Liver (tissue), 7 donors: ENCODE measurements at regions not wholly inside any gene's neighbourhood (a gene's known extent, or its start where the extent isn't known, plus 50 kb on each side); places are given as distances from the start of the nearest gene placed in this dataset.

ENCODE experiments used
- DNase-seq: peaks from one replicate; pipeline ENCODE4 v3.0.0-alpha.2; 2017; ENCODE audit warnings: low spot score
- H3K27ac ChIP-seq, 2 donors: one replicate each; pipeline ENCODE4 v1.7.0; 2013; ENCODE audit warnings: inconsistent platforms in 2 of 2, low read length in 2 of 2, control low read depth in 1 of 2, low read depth in 1 of 2, mild to moderate bottlenecking in 1 of 2
- H3K27me3 ChIP-seq, 4 donors: one replicate each; pipeline versions ENCODE4 v1.6.1 to v1.7.0; 2013; ENCODE audit warnings: low read length in 3 of 4, inconsistent platforms in 1 of 4, mild to moderate bottlenecking in 1 of 4, moderate library complexity in 1 of 4; ENCODE audit not compliant: control insufficient read depth in 4 of 4, insufficient read depth in 4 of 4
- H3K36me3 ChIP-seq, 4 donors: one replicate each; pipeline versions ENCODE4 v1.6.1 to v1.7.0; 2013; ENCODE audit warnings: low read length in 3 of 4, mild to moderate bottlenecking in 3 of 4, low read depth in 1 of 4, moderate library complexity in 1 of 4; ENCODE audit not compliant: control insufficient read depth in 4 of 4, insufficient read depth in 3 of 4
- H3K4me1 ChIP-seq, 4 donors: one replicate each; pipeline versions ENCODE4 v1.6.1 to v1.7.0; 2013; ENCODE audit warnings: low read length in 3 of 4, mild to moderate bottlenecking in 3 of 4, moderate library complexity in 1 of 4; ENCODE audit not compliant: control insufficient read depth in 4 of 4, insufficient read depth in 4 of 4
- H3K4me3 ChIP-seq, 3 donors: one replicate each; pipeline versions ENCODE4 v1.6.1 to v1.7.0; 2013; ENCODE audit warnings: low read length in 3 of 3, control low read depth in 1 of 3, low read depth in 1 of 3, mild to moderate bottlenecking in 1 of 3
- H3K9ac ChIP-seq, 2 donors: one replicate each; pipeline ENCODE4 v1.7.0; 2013; ENCODE audit warnings: low read length in 2 of 2, mild to moderate bottlenecking in 2 of 2, moderate library complexity in 2 of 2, control low read depth in 1 of 2, low read depth in 1 of 2
- H3K9me3 ChIP-seq, 4 donors: one replicate each; pipeline versions ENCODE4 v1.6.1 to v1.7.0; 2013; ENCODE audit warnings: low read length in 3 of 4; ENCODE audit not compliant: control insufficient read depth in 4 of 4
- EGR1 ChIP-seq, 2 donors: IDR thresholded peaks; 2 replicates each; pipeline ENCODE4 v1.6.1; 2016 to 2018; ENCODE audit warnings: antibody characterized with exemption in 2 of 2, low read depth in 2 of 2
- FOXA1 ChIP-seq: IDR thresholded peaks from 2 replicates; pipeline ENCODE4 v1.6.1; 2016; ENCODE audit warnings: antibody characterized with exemption
- GABPA ChIP-seq, 2 donors: IDR thresholded peaks in 1 of 2; conservative IDR thresholded peaks in 1 of 2; 2 replicates each; pipeline ENCODE4 v1.6.1; 2016; ENCODE audit warnings: antibody characterized with exemption in 2 of 2, mild to moderate bottlenecking in 1 of 2, moderate library complexity in 1 of 2
- HNF4A ChIP-seq, 2 donors: conservative IDR thresholded peaks; 2 replicates each; pipeline ENCODE4 v1.6.1; 2016; ENCODE audit warnings: antibody characterized with exemption in 2 of 2, mild to moderate bottlenecking in 2 of 2
- HNF4G ChIP-seq: IDR thresholded peaks from 2 replicates; pipeline ENCODE4 v1.6.1; 2016; ENCODE audit warnings: antibody characterized with exemption
- JUND ChIP-seq, 2 donors: IDR thresholded peaks; 2 replicates each; pipeline ENCODE4 v1.6.1; 2016; ENCODE audit warnings: antibody characterized with exemption in 2 of 2
- NR2F2 ChIP-seq: IDR thresholded peaks from 2 replicates; pipeline ENCODE4 v1.6.1; 2016; ENCODE audit warnings: antibody characterized with exemption
- RAD21 ChIP-seq, 2 donors: IDR thresholded peaks; 2 replicates each; pipeline ENCODE4 v1.6.1; 2016; ENCODE audit warnings: antibody characterized with exemption in 2 of 2, mild to moderate bottlenecking in 2 of 2
- RXRA ChIP-seq, 2 donors: IDR thresholded peaks; 2 replicates each; pipeline ENCODE4 v1.6.1; 2017 to 2018; ENCODE audit warnings: antibody characterized with exemption in 2 of 2, mild to moderate bottlenecking in 1 of 2
- SP1 ChIP-seq: IDR thresholded peaks from 2 replicates; pipeline ENCODE4 v1.6.1; 2018; ENCODE audit warnings: antibody characterized with exemption, mild to moderate bottlenecking
- TAF1 ChIP-seq: conservative IDR thresholded peaks from 2 replicates; pipeline ENCODE4 v1.6.1; 2016; ENCODE audit warnings: antibody characterized with exemption, mild to moderate bottlenecking
- YY1 ChIP-seq: IDR thresholded peaks from 2 replicates; pipeline ENCODE4 v1.6.1; 2016; ENCODE audit warnings: antibody characterized with exemption, mild to moderate bottlenecking
- WGBS: extraction: QIAGEN DNeasy Blood & Tissue Kit; methylation state at CpG from one replicate; pipeline ENCODE4 v1.1.7; 2013; 5-methylcytosine and 5-hydroxymethylcytosine counted together
- TF ChIP-seq, protein P1 (sequence below): IDR thresholded peaks from 2 replicates; pipeline ENCODE4 v1.6.1; 2016; ENCODE audit warnings: antibody characterized with exemption
- TF ChIP-seq, protein P2 (sequence below): IDR thresholded peaks from 2 replicates; pipeline ENCODE4 v1.6.1; 2016; ENCODE audit warnings: antibody characterized with exemption, mild to moderate bottlenecking
- TF ChIP-seq, protein P3 (sequence below): IDR thresholded peaks from 2 replicates; pipeline ENCODE4 v1.6.1; 2016; ENCODE audit warnings: antibody characterized with exemption
- donor health status: healthy.
- donor health status: healthy.
- donor health status: healthy.
- donor health status: healthy.

DNA sequence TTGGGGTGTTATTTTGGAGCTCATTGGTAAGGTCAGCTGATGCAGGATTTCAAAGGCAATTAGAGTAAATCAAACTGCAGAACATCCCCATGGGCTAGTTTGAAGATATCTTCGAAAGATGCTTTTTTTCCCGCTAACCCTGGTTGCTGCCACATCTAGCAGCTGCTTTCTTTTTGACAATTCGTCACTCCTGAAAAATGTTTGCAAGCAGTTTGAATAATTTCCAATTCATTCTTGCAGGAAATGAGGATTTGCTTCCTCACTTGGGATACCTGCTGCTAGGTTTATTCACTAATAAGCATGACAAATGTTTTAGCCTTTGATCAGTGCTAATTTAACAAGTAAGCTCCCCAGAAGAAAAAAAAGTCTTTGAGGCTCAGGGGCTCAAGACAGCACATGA, 649.6 kb upstream of the RORB start:
- Histone ChIP-seq H3K9me3 (no peaks in the 10 kb centered on the region), H3K36me3 (no peaks in the 10 kb centered on the region), H3K27me3 (peaks cover 0 to 2% (median 0%) of the 10 kb centered on the region in 4 donors), H3K9ac (no peak overlapping the region), H3K4me1 (no peaks in the 10 kb centered on the region), H3K27ac (no peak overlapping the region), H3K4me3 (no peak overlapping the region)
- TF ChIP-seq GABPA (IDR thresholded peaks at IDR 0.05 in 1 of 2, conservative IDR thresholded peaks at IDR 0.05 in 1 of 2) (no peak), JUND (IDR thresholded peaks at IDR 0.05) (no peak)
- WGBS: 46% methylated on average over 3 of the region's 3 CpGs
- DNase-seq: no peak

DNA sequence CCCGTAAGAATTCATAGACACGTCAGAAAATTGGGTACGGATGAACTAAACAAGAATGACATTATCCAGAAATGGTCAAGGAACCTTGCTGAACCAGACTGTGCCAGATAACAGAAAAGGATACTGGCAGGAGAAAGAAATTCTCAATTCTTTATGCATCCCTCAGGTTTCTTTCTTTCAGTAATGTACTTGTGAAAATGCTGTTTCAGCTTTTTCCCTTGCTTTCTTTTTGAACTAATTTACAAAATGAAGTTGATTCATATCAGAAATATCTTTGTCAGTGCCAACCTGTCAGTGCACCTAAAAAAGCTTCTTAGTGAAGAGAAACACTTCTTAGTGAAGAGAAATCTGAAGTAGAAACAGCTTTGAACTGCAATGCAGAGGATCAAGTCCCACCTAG, 643.6 kb upstream of the RORB start:
- DNase-seq: no peak
- no peak overlapping the region for H3K27ac ChIP-seq
- H3K4me3 ChIP-seq: no peak overlapping the region
- H3K4me1 ChIP-seq: no peaks in the 10 kb centered on the region
- no peak overlapping the region for H3K9ac ChIP-seq
- H3K27me3 ChIP-seq: no peaks in the 10 kb centered on the region
- 63% methylated on average over 3 of the region's 3 CpGs for WGBS
- no peaks in the 10 kb centered on the region for H3K9me3 ChIP-seq
- TF ChIP-seq, protein P1, sequence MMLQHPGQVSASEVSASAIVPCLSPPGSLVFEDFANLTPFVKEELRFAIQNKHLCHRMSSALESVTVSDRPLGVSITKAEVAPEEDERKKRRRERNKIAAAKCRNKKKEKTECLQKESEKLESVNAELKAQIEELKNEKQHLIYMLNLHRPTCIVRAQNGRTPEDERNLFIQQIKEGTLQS: no peak
- TF ChIP-seq FOXA1 (no peak), TAF1 (no peak), RAD21 (IDR thresholded peaks at IDR 0.05) (no peak), EGR1 (IDR thresholded peaks at IDR 0.05; ENCODE audit: low read depth in 2 of 2) (no peak), JUND (IDR thresholded peaks at IDR 0.05) (no peak), YY1 (no peak)
- H3K36me3 ChIP-seq: no peaks in the 10 kb centered on the region

DNA sequence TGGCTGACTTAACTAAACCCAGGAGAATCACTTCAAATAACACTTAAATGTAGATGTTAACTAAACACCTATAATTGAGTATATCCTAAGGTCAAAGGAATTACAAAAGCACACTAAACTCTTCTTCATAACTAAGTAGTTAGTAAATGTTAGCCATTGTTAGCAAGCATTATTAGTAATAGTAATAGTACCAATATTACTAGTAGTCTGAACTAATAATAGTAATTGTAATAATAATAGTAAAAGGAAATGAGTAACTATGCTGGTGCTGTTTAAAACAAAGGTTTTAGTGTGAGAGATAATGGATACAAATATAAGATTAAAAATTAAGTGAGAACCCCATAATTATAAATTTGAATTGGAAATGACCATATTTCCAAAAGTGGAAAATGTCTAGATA, 641.9 kb upstream of the RORB start:
- no peaks in the 10 kb centered on the region for H3K9me3 ChIP-seq
- DNase-seq: no peak
- no peaks in the 10 kb centered on the region for H3K27me3 ChIP-seq
- no peak overlapping the region for H3K9ac ChIP-seq
- no peaks in the 10 kb centered on the region for H3K36me3 ChIP-seq
- TF ChIP-seq RAD21 (IDR thresholded peaks at IDR 0.05) (no peak), SP1 (no peak), HNF4G (no peak), FOXA1 (no peak), HNF4A (conservative IDR thresholded peaks at IDR 0.05) (no peak), RXRA (IDR thresholded peaks at IDR 0.05) (no peak), EGR1 (IDR thresholded peaks at IDR 0.05; ENCODE audit: low read depth in 2 of 2) (no peak), YY1 (no peak), NR2F2 (no peak)
- TF ChIP-seq, protein P2, sequence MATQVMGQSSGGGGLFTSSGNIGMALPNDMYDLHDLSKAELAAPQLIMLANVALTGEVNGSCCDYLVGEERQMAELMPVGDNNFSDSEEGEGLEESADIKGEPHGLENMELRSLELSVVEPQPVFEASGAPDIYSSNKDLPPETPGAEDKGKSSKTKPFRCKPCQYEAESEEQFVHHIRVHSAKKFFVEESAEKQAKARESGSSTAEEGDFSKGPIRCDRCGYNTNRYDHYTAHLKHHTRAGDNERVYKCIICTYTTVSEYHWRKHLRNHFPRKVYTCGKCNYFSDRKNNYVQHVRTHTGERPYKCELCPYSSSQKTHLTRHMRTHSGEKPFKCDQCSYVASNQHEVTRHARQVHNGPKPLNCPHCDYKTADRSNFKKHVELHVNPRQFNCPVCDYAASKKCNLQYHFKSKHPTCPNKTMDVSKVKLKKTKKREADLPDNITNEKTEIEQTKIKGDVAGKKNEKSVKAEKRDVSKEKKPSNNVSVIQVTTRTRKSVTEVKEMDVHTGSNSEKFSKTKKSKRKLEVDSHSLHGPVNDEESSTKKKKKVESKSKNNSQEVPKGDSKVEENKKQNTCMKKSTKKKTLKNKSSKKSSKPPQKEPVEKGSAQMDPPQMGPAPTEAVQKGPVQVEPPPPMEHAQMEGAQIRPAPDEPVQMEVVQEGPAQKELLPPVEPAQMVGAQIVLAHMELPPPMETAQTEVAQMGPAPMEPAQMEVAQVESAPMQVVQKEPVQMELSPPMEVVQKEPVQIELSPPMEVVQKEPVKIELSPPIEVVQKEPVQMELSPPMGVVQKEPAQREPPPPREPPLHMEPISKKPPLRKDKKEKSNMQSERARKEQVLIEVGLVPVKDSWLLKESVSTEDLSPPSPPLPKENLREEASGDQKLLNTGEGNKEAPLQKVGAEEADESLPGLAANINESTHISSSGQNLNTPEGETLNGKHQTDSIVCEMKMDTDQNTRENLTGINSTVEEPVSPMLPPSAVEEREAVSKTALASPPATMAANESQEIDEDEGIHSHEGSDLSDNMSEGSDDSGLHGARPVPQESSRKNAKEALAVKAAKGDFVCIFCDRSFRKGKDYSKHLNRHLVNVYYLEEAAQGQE: no peak
- TF ChIP-seq, protein P3, sequence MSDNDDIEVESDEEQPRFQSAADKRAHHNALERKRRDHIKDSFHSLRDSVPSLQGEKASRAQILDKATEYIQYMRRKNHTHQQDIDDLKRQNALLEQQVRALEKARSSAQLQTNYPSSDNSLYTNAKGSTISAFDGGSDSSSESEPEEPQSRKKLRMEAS: no peak
- no peaks in the 10 kb centered on the region for H3K4me1 ChIP-seq
- no peak overlapping the region for H3K27ac ChIP-seq
- H3K4me3 ChIP-seq: no peak overlapping the region
